H9 (cell line): ENCODE measurements at regions not wholly inside any gene's neighbourhood (a gene's known extent, or its start where the extent isn't known, plus 50 kb on each side); places are given as distances from the start of the nearest gene placed in this dataset.

Experiments used
- DNase-seq: peaks from one replicate; pipeline ENCODE4 v3.0.0-alpha.2; 2017
- H2AFZ ChIP-seq: one replicate; pipeline ENCODE4 v1.6.1; 2013; ENCODE audit warnings: mild to moderate bottlenecking, low read length, control low read depth, moderate library complexity
- H2AK5ac ChIP-seq: 2 replicates; pipeline ENCODE4 v1.6.1; 2013; ENCODE audit warnings: low read length, control low read depth, mixed read lengths; ENCODE audit not compliant: insufficient read length
- H2BK120ac ChIP-seq: one replicate; pipeline ENCODE4 v1.6.1; 2013; ENCODE audit warnings: low read depth, mild to moderate bottlenecking, low read length, control low read depth, inconsistent platforms; ENCODE audit not compliant: poor library complexity, severe bottlenecking
- H2BK12ac ChIP-seq: 2 replicates; pipeline ENCODE4 v1.6.1; 2013; ENCODE audit warnings: low read length, control low read depth, mixed read lengths, low read depth; ENCODE audit not compliant: insufficient read length
- H2BK15ac ChIP-seq: 2 replicates; pipeline ENCODE4 v1.6.1; 2013; ENCODE audit warnings: low read depth, low read length, control low read depth
- H2BK20ac ChIP-seq: one replicate; pipeline ENCODE4 v1.6.1; 2013; ENCODE audit warnings: low read depth, mild to moderate bottlenecking, low read length, control low read depth, inconsistent platforms; ENCODE audit not compliant: poor library complexity, severe bottlenecking
- H2BK5ac ChIP-seq: 2 replicates; pipeline ENCODE4 v1.6.1; 2013; ENCODE audit warnings: low read length, control low read depth, mixed read lengths; ENCODE audit not compliant: insufficient read length
- H3K14ac ChIP-seq: 2 replicates; pipeline ENCODE4 v1.6.1; 2013; ENCODE audit warnings: low read length, control low read depth; ENCODE audit not compliant: insufficient read depth
- H3K18ac ChIP-seq: 2 replicates; pipeline ENCODE4 v1.6.1; 2013; ENCODE audit warnings: low read depth, mild to moderate bottlenecking, mixed read lengths, low read length, control low read depth; ENCODE audit not compliant: insufficient read length
- H3K23ac ChIP-seq: 2 replicates; pipeline ENCODE4 v1.6.1; 2013; ENCODE audit warnings: low read length, control low read depth, mixed read lengths, low read depth; ENCODE audit not compliant: insufficient read length
- H3K23me2 ChIP-seq: 2 replicates; pipeline ENCODE4 v1.6.1; 2013; ENCODE audit warnings: low read depth, mild to moderate bottlenecking, mixed read lengths, low read length, control low read depth; ENCODE audit not compliant: insufficient read length, poor library complexity, severe bottlenecking
- H3K27ac ChIP-seq: 2 replicates; pipeline ENCODE4 v1.5.1; 2013; ENCODE audit warnings: low read length, control low read depth, mixed read lengths, low read depth; ENCODE audit not compliant: insufficient read length
- H3K27me3 ChIP-seq: 2 replicates; pipeline ENCODE4 v1.6.1; 2013; ENCODE audit warnings: low read length, control low read depth, inconsistent platforms; ENCODE audit not compliant: insufficient read depth
- H3K4ac ChIP-seq: 2 replicates; pipeline ENCODE4 v1.6.1; 2013; ENCODE audit warnings: low read depth, mild to moderate bottlenecking, control low read depth, inconsistent platforms, low read length, moderate library complexity
- H3K4me1 ChIP-seq: 2 replicates; pipeline ENCODE4 v1.6.1; 2013; ENCODE audit warnings: low read length, control low read depth, inconsistent platforms; ENCODE audit not compliant: insufficient read depth
- H3K4me2 ChIP-seq: 2 replicates; pipeline ENCODE4 v1.6.1; 2013; ENCODE audit warnings: low read length, control low read depth, mixed read lengths; ENCODE audit not compliant: insufficient read length, insufficient read depth
- H3K56ac ChIP-seq: 2 replicates; pipeline ENCODE4 v1.6.1; 2013; ENCODE audit warnings: low read depth, mild to moderate bottlenecking, mixed read lengths, low read length, control low read depth; ENCODE audit not compliant: insufficient read length
- H3K79me1 ChIP-seq: 2 replicates; pipeline ENCODE4 v1.6.1; 2013; ENCODE audit warnings: low read depth, mild to moderate bottlenecking, moderate library complexity, low read length, control low read depth, inconsistent platforms; ENCODE audit not compliant: insufficient read depth, poor library complexity, severe bottlenecking
- H3K79me2 ChIP-seq: 2 replicates; pipeline ENCODE4 v1.6.1; 2013; ENCODE audit warnings: low read length, control low read depth, inconsistent platforms; ENCODE audit not compliant: insufficient read depth
- H3K9ac ChIP-seq: 2 replicates; pipeline ENCODE4 v1.6.1; 2013; ENCODE audit warnings: low read length, control low read depth, mixed read lengths; ENCODE audit not compliant: insufficient read length; ENCODE audit errors: extremely low read depth
- H3K9me3 ChIP-seq: one replicate; pipeline ENCODE4 v1.6.1; 2013; ENCODE audit warnings: low read depth, low read length, inconsistent platforms; ENCODE audit not compliant: control insufficient read depth
- H3T11ph ChIP-seq: one replicate; pipeline ENCODE4 v1.6.1; 2013; ENCODE audit warnings: mild to moderate bottlenecking, low read length, control low read depth, inconsistent platforms
- H4K20me1 ChIP-seq: one replicate; pipeline ENCODE4 v1.6.1; 2013; ENCODE audit not compliant: control insufficient read depth, insufficient read length, insufficient read depth
- H4K5ac ChIP-seq: 2 replicates; pipeline ENCODE4 v1.6.1; 2013; ENCODE audit warnings: low read depth, mild to moderate bottlenecking, mixed read lengths, low read length, control low read depth; ENCODE audit not compliant: insufficient read length
- H4K8ac ChIP-seq: replicated peaks from 2 replicates; pipeline ENCODE4 v1.6.1; 2013; ENCODE audit warnings: low read length, control low read depth, mixed read lengths, low read depth; ENCODE audit not compliant: insufficient read length
- H4K91ac ChIP-seq: 2 replicates; pipeline ENCODE4 v1.6.1; 2013; ENCODE audit warnings: low read depth, mild to moderate bottlenecking, moderate library complexity, mixed read lengths, low read length, control low read depth; ENCODE audit not compliant: insufficient read length
- H3K27ac Mint-ChIP-seq, 3 experiments: 2 replicates in 2 of 3; 3 replicates in 1 of 3; pipeline ENCODE4 v1.8.0; 2020 to 2021; ENCODE audit warnings: mixed read lengths in 3 of 3, mild to moderate bottlenecking in 1 of 3, moderate library complexity in 1 of 3
- H3K27me3 Mint-ChIP-seq: 2 replicates; pipeline ENCODE4 v1.8.0; 2021; ENCODE audit warnings: low read depth, mild to moderate bottlenecking, moderate library complexity, mixed read lengths
- H3K36me3 Mint-ChIP-seq, 3 experiments: 2 replicates in 2 of 3; 3 replicates in 1 of 3; pipeline ENCODE4 v1.8.0; 2020 to 2021; ENCODE audit warnings: low read depth in 3 of 3, mixed read lengths in 3 of 3; ENCODE audit not compliant: insufficient read depth in 1 of 3
- H3K4me1 Mint-ChIP-seq, 2 experiments: 2 replicates each; pipeline ENCODE4 v1.8.0; 2020; ENCODE audit warnings: mixed read lengths in 2 of 2
- H3K4me3 Mint-ChIP-seq, 2 experiments: 2 replicates in 1 of 2; 3 replicates in 1 of 2; pipeline ENCODE4 v1.8.0; 2020 to 2021; ENCODE audit warnings: mild to moderate bottlenecking in 2 of 2, mixed read lengths in 2 of 2, moderate library complexity in 1 of 2
- H3K9me3 Mint-ChIP-seq, 2 experiments: 2 replicates in 1 of 2; 3 replicates in 1 of 2; pipeline ENCODE4 v1.8.0; 2020; ENCODE audit warnings: mild to moderate bottlenecking in 2 of 2, mixed read lengths in 2 of 2, moderate library complexity in 1 of 2
- CTCF ChIP-seq: fragments of 200-600 bp; sonication (generic); conservative IDR thresholded peaks from 3 replicates; pipeline ENCODE4 v1.8.0; 2021; ENCODE audit warnings: antibody characterized with exemption, mild to moderate bottlenecking

- no peak overlapping the region for H3K23ac ChIP-seq
- H3K79me1 ChIP-seq: no peaks in the 10 kb centered on the region
- Mint-ChIP-seq H3K27ac (no peak overlapping the region), H3K27me3 (no peaks in the 10 kb centered on the region), H3K4me1 (peaks cover 13 to 14% of the 10 kb centered on the region in 2 experiments), H3K36me3 (peaks cover 14 to 43% (median 35%) of the 10 kb centered on the region in 3 experiments), H3K9me3 (peaks cover 28 to 30% of the 10 kb centered on the region in 2 experiments), H3K4me3 (no peak overlapping the region)
- no peak overlapping the region for H4K5ac ChIP-seq
- no peaks in the 10 kb centered on the region for H3K23me2 ChIP-seq
- no peak overlapping the region for H2BK12ac ChIP-seq
- no peak overlapping the region for H3K14ac ChIP-seq
- H3K9me3 ChIP-seq: peaks cover 14% of the 10 kb centered on the region
- H3K4me2 ChIP-seq: no peak overlapping the region
- H4K20me1 ChIP-seq: no peaks in the 10 kb centered on the region
- H3K9ac ChIP-seq: no peak overlapping the region
- H2BK20ac ChIP-seq: no peak overlapping the region
- H3K4me1 ChIP-seq: no peaks in the 10 kb centered on the region
- no peak overlapping the region for H3K18ac ChIP-seq
- H3K56ac ChIP-seq: no peak overlapping the region
- H2BK120ac ChIP-seq: no peak overlapping the region
- no peak overlapping the region for H4K91ac ChIP-seq
- H4K8ac ChIP-seq: no peak overlapping the region
- no peak overlapping the region for H3T11ph ChIP-seq
- TF ChIP-seq CTCF: no peak
- no peak for DNase-seq
- no peak overlapping the region for H2AK5ac ChIP-seq
- no peaks in the 10 kb centered on the region for H3K79me2 ChIP-seq
- no peak overlapping the region for H3K4ac ChIP-seq
- H3K27ac ChIP-seq: no peak overlapping the region
- no peaks in the 10 kb centered on the region for H3K27me3 ChIP-seq
- no peak overlapping the region for H2BK15ac ChIP-seq
- H2AFZ ChIP-seq: no peak overlapping the region
- no peak overlapping the region for H2BK5ac ChIP-seq
These were observed 60.6 kb upstream of the SPINK5 start for GRCh38 chr5:148003226-148003625.
